ENCODE measurements at regions not wholly inside any gene's neighbourhood (a gene's known extent, or its start where the extent isn't known, plus 50 kb on each side); places are given as distances from the start of the nearest gene placed in this dataset.
"Not testable (repeated sequence)": the region's sequence is repeated elsewhere in the genome, so short reads cannot be mapped to it uniquely, and the experiment has no call there.

DNA sequence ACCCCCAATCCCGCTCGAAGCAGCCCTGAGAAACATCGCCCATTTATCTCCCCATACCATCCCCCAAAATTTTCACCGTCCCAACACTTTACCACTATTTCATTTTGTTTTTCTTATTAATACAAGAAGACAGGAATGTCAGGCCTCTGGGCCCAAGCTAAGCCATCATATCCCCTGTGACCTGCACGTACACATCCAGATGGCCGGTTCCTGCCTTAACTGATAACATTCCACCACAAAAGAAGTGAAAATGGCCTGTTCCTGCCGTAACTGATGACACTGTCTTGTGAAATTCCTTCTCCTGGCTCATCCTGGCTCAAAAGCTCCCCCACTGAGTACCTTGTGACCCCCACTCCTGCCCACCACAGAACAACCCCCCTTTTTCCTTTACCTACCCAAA, 129.8 kb upstream of the ATXN1 start:
- TF ChIP-seq, protein P1, sequence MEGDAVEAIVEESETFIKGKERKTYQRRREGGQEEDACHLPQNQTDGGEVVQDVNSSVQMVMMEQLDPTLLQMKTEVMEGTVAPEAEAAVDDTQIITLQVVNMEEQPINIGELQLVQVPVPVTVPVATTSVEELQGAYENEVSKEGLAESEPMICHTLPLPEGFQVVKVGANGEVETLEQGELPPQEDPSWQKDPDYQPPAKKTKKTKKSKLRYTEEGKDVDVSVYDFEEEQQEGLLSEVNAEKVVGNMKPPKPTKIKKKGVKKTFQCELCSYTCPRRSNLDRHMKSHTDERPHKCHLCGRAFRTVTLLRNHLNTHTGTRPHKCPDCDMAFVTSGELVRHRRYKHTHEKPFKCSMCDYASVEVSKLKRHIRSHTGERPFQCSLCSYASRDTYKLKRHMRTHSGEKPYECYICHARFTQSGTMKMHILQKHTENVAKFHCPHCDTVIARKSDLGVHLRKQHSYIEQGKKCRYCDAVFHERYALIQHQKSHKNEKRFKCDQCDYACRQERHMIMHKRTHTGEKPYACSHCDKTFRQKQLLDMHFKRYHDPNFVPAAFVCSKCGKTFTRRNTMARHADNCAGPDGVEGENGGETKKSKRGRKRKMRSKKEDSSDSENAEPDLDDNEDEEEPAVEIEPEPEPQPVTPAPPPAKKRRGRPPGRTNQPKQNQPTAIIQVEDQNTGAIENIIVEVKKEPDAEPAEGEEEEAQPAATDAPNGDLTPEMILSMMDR (IDR thresholded peaks at IDR 0.05; ENCODE audit: low read depth, low read length, poor library complexity, severe bottlenecking): not testable (repeated sequence)
- not testable (repeated sequence) for TF ChIP-seq EZH2phosphoT487 (IDR thresholded peaks at IDR 0.05; ENCODE audit: borderline replicate concordance, low read length)
